ENCODE measurements at regions not wholly inside any gene's neighbourhood (a gene's known extent, or its start where the extent isn't known, plus 50 kb on each side); places are given as distances from the start of the nearest gene placed in this dataset.

DNA sequence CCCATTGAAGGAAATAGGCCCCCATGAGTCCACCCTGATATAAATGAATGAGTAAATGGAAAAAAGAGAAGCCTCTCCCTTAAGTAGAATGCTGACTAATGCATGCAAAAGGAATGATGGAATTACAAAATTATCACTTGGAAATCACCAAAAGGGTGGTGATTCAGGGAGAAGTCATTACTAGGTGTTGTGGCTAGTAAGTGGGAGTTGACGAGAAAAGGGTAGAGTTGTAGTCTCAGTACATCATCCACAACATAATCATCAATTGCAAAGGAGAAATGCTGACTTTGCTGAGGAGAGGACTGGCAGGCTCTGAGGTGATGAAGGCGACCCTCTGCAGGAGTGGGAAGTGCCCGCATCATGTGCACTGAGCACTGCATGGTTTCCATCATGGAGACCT is 201.5 kb upstream of the S1PR3 start:
- DNase-seq (ENCODE audit: low read depth), result no peak

GRCh38 chr9:88791105-88791805 is 200.0 kb upstream of the S1PR3 start:
- TF ChIP-seq CTCF (IDR thresholded peaks at IDR 0.05; ENCODE audit: control insufficient read depth, extremely low read depth, insufficient read depth), result no peak
- no peak for DNase-seq (ENCODE audit: low read depth)
- H3K4me3 ChIP-seq (ENCODE audit: low read depth, low read length), result no peak overlapping the region

More for the DNA sequence above, 201.5 kb upstream of the S1PR3 start:
- no peak overlapping the region for H3K4me3 ChIP-seq (ENCODE audit: low read depth, low read length)
- TF ChIP-seq CTCF (IDR thresholded peaks at IDR 0.05; ENCODE audit: control insufficient read depth, extremely low read depth, insufficient read depth), result no peak

DNA sequence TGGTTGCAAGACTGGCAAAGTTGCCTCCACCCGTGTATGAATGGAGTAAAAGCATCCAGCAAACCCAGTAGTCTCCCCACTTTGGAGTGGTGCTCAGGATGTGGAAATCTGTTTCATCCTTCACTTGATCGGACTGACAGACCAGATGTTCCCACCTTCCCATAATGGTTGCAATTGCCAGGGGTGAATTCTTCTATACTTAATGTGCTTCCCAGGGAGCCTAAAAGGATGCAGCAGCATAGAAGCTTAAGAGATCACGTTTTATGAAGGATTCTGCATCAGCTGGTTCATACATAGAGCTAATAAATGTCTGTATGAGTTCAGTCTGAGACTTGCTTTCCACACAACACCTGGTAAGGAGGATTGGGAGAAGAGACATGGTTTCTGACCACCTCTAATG is 198.8 kb upstream of the S1PR3 start:
- no peak overlapping the region for H3K4me3 ChIP-seq (ENCODE audit: low read depth, low read length)
- no peak for DNase-seq (ENCODE audit: low read depth)
- TF ChIP-seq CTCF (IDR thresholded peaks at IDR 0.05; ENCODE audit: control insufficient read depth, extremely low read depth, insufficient read depth), result no peak

GRCh38 chr9:88794100-88794499 is 197.2 kb upstream of the S1PR3 start:
- no peak for TF ChIP-seq CTCF (IDR thresholded peaks at IDR 0.05; ENCODE audit: control insufficient read depth, extremely low read depth, insufficient read depth)
- no peak overlapping the region for H3K4me3 ChIP-seq (ENCODE audit: low read depth, low read length)
- DNase-seq (ENCODE audit: low read depth), result no peak

DNA sequence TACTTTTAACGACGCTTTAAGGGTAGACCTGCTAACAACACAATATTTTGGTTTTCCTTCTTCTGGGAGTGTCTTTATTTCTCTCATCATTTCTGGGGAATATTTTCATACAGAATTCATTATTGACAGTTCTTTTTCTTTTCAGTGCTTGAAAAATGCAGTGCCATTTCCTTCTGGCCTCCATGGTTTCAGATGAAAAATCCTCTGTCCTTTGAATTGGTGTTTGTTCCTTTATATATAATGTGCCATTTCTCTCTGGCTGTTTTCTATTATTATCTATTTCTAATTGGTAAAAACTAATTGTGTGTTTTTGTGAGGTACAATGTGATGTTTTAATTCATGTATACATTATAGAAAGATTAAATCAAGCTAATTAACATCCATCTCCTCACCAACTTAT is 194.3 kb upstream of the S1PR3 start:
- TF ChIP-seq CTCF (IDR thresholded peaks at IDR 0.05; ENCODE audit: control insufficient read depth, extremely low read depth, insufficient read depth), result no peak
- no peak overlapping the region for H3K4me3 ChIP-seq (ENCODE audit: low read depth, low read length)
- no peak for DNase-seq (ENCODE audit: low read depth)

GRCh38 chr9:88798476-88798875 is 192.8 kb upstream of the S1PR3 start:
- DNase-seq (ENCODE audit: low read depth), result no peak
- no peak for TF ChIP-seq CTCF (IDR thresholded peaks at IDR 0.05; ENCODE audit: control insufficient read depth, extremely low read depth, insufficient read depth)
- H3K4me3 ChIP-seq (ENCODE audit: low read depth, low read length), result no peak overlapping the region
